Hepatic stellate cell (primary cell): ENCODE measurements at regions not wholly inside any gene's neighbourhood (a gene's known extent, or its start where the extent isn't known, plus 50 kb on each side); places are given as distances from the start of the nearest gene placed in this dataset.
"Not testable (repeated sequence)": the region's sequence is repeated elsewhere in the genome, so short reads cannot be mapped to it uniquely, and the experiment has no call there.

Experiments used
- DNase-seq: peaks from one replicate; pipeline ENCODE4 v3.0.0; 2011; ENCODE audit warnings: low spot score

- no peak for DNase-seq
These were observed 192.6 kb downstream of the COX18 start for GRCh38 chr4:72876946-72877345.

- no peak for DNase-seq
These were observed 194.0 kb downstream of the COX18 start for GRCh38 chr4:72875545-72875944.

DNA sequence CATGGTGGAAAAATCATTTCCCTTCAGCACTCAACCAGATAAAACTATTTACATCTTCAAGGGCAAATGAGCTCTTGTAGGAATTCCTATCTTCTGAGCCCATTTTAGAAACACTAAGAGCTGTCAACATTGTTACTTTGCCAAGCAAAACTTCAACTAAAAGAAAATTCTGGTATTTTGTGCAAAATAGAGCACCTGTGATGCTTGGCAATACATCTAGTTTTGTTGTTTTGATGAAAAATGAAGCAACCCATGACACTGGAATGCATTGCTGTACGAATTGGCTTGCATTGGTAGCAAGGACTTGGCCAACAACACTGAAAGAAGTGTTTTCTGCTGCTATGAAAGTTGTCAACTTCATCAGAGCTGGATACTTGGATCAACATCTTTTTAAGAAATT lies 194.4 kb downstream of the COX18 start:
- DNase-seq = no peak

GRCh38 chr4:72864898-72865297 lies 204.6 kb downstream of the COX18 start:
- DNase-seq = no peak

- DNase-seq = not testable (repeated sequence)
These were observed 205.2 kb downstream of the COX18 start for GRCh38 chr4:72864277-72864676.

GRCh38 chr4:72860766-72861165 lies 208.8 kb downstream of the COX18 start:
- DNase-seq = no peak

- DNase-seq = peak; percentile 29
These were observed 211.2 kb downstream of the COX18 start for GRCh38 chr4:72858328-72858727.

- no peak for DNase-seq
These were observed 211.7 kb downstream of the COX18 start for GRCh38 chr4:72857787-72858186.

GRCh38 chr4:72857216-72857615 lies 212.3 kb downstream of the COX18 start:
- DNase-seq = no peak

GRCh38 chr4:72846280-72847111 lies 223.0 kb downstream of the COX18 start:
- no peak for DNase-seq

DNA sequence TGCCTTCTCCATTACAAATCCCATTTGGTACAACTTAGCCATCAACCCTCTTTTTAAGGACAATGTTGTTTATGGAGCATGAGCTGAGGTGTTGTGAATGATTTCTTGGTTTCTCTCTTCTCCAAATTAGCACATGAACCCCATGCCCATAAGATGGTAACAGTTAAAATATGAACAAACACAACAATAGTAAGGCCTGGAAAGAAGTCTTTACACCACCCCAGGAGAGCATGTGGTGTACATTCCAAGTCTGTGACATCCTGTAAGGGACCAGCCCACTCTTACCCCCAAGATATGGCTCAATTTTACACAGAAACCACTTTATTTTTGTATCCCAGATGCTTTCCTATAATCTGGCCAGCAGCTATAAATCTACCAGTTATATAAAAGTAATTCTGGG lies 226.1 kb downstream of the COX18 start:
- no peak for DNase-seq

DNA sequence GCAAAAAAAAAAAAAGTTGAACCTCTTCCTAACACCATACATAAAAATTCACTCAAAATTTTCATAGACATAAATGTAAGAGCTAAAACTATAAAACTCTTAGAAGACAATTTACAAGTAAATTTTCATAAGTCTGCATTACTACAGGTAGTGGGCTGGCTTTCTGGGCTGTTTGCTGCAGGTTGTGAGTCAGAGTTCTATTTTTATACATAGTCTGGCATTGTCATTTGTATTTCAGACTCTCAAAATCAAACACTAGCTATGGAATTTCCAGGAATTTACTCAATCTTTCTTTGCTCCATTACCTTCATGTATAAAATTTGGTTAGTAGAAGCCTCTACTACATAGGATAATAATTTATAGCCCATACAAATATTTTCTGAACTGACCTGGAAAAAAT lies 227.2 kb downstream of the COX18 start:
- DNase-seq = peak; percentile 11

GRCh38 chr4:72840166-72840565 lies 229.3 kb downstream of the COX18 start:
- not testable (repeated sequence) for DNase-seq

- DNase-seq = no peak
These were observed 240.7 kb downstream of the COX18 start for GRCh38 chr4:72828864-72829263.

GRCh38 chr4:72827968-72828367 lies 241.5 kb downstream of the COX18 start:
- DNase-seq = no peak

GRCh38 chr4:72820107-72820506 lies 249.4 kb downstream of the COX18 start:
- DNase-seq = no peak

DNA sequence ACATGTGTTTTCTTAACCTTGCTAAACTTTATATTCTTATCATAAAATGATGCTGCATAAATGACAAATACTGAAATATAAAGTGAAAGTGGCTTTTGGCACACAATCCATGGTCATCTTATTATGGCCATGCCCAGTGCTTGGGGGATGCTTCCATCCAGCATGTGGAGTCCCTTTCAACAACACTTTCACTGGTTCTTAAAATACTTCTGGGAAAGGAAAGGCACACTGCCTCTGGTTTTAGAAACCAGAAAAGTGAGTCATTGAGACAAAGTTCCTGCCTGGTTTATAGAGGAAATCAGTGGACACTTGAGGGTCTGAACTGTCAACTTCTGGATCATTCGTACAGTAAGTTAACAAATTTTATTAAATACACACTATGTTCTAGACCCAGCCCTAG lies 248.0 kb upstream of the ADAMTS3 start:
- no peak for DNase-seq

DNA sequence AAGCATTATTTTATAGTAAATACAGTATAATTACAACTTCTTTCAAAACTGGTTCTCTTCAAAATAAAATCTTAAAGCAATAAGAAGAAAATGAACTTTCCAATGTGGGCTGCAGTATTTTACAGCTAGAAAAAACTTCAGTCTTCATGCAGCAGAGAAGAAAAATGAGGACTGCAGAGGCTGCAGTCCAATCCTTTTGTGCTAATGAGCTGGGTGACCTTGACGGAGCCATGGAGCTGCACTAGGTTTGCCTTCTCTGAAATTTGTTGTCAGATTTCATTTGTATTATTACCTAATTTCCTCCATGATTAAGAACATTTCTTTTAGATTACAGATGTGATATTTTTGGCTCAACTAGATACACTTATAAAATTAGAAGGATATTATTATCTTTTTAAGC lies 245.2 kb upstream of the ADAMTS3 start:
- DNase-seq = no peak

- DNase-seq = no peak
These were observed 240.2 kb upstream of the ADAMTS3 start for GRCh38 chr4:72809208-72809607.

DNA sequence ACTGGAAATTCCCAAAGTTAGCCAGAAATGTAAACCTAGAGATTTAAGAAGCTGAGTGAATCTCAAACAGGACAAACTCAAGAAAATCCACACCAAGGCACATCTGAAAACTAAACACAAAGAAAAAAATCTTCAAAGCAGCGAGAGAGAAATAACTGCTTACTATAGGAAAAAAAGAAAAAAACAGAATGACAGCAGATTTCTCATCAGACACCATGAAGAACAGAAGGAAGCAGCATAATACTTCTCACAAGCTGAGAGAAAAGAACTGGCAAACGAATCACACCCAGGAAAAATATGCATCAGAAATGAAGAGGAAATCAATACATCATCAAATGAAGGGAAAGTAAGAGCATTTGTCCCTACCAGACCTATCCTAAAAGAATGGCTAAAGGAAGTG lies 236.3 kb upstream of the ADAMTS3 start:
- DNase-seq = no peak

DNA sequence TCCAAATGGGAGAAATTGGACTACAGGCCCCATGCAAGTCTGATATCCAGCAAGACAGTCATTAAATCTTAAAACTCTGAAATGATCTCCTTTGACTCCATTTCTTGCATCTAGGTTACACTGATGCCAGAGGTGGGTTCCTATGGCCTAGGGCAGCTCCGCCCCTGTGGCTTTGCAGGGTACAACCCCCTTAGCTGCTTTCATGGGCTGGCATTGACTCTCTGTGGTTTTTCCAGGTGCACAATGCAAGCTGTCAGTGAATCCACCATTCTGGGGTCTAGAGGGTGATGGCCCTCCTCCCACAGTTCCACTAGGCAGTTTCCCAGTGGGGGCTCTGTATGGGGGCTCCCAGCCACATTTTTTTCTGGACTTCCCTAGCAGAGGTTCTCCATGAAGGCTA lies 228.5 kb upstream of the ADAMTS3 start:
- no peak for DNase-seq

DNA sequence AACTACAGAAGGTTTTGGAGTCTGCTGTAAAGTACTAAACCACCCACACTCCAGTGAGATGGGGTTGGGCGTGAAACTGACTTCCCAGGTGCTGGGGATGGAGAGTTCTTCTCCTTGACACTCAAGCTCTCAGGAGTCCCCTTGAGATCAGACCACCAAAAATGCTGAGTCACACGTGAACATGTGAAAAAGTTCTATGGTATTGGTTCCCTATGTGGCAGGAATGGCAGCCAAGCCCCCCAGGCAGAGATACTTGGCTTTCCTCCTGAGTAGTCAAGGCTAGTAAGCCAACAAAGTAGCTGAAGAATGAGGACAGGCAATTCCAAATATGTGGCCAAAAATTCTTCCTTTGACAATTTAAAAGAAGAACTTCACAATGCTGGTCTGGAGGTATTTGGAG lies 222.0 kb upstream of the ADAMTS3 start:
- no peak for DNase-seq

- no peak for DNase-seq
These were observed 217.5 kb upstream of the ADAMTS3 start for GRCh38 chr4:72786401-72786990.

DNA sequence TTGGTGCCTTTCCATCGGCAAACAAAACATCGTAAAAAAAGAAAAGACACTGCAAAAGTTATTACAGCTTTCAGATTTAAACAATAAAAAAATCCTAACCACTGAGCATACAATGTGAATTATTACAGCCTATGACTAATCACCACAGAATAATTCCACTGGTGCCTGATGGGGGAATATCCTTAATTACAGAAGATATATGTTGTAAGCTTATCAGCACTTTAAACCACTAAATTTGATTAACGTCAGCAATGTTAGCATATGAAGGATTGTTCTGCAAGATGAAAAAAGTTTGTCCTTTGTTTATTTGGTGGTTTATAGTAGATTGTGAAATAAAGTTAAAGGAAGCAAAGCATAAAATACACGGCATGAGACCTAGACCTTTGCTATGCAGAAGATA lies 210.2 kb upstream of the ADAMTS3 start:
- no peak for DNase-seq
